B cell (primary cell): ENCODE measurements at regions not wholly inside any gene's neighbourhood (a gene's known extent, or its start where the extent isn't known, plus 50 kb on each side); places are given as distances from the start of the nearest gene placed in this dataset.

Experiments
- EZH2 ChIP-seq: IDR thresholded peaks from 2 replicates; pipeline ENCODE4 v1.6.1; 2012; ENCODE audit warnings: borderline replicate concordance, low read depth, mild to moderate bottlenecking, moderate library complexity, low read length; ENCODE audit not compliant: insufficient read depth, poor library complexity, severe bottlenecking
- TF ChIP-seq, protein P1 (sequence below): fragments of 200-600 bp; IDR thresholded peaks from one replicate; pipeline ENCODE4 v1.8.0; 2022; ENCODE audit warnings: antibody characterized with exemption, mild to moderate bottlenecking

GRCh38 chr16:62335356-62335755 lies 299.1 kb upstream of the CDH8 start:
- TF ChIP-seq, protein P1, sequence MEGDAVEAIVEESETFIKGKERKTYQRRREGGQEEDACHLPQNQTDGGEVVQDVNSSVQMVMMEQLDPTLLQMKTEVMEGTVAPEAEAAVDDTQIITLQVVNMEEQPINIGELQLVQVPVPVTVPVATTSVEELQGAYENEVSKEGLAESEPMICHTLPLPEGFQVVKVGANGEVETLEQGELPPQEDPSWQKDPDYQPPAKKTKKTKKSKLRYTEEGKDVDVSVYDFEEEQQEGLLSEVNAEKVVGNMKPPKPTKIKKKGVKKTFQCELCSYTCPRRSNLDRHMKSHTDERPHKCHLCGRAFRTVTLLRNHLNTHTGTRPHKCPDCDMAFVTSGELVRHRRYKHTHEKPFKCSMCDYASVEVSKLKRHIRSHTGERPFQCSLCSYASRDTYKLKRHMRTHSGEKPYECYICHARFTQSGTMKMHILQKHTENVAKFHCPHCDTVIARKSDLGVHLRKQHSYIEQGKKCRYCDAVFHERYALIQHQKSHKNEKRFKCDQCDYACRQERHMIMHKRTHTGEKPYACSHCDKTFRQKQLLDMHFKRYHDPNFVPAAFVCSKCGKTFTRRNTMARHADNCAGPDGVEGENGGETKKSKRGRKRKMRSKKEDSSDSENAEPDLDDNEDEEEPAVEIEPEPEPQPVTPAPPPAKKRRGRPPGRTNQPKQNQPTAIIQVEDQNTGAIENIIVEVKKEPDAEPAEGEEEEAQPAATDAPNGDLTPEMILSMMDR: no peak
- TF ChIP-seq EZH2: no peak
